GM21737 (cell line): ENCODE measurements at regions not wholly inside any gene's neighbourhood (a gene's known extent, or its start where the extent isn't known, plus 50 kb on each side); places are given as distances from the start of the nearest gene placed in this dataset.

ENCODE experiments used
- ATAC-seq: cut with Tn5 transposase; IDR thresholded peaks from one replicate; pipeline ENCODE4 v1.9.1; 2021; ENCODE audit warnings: mild to moderate bottlenecking, moderate library complexity; ENCODE audit not compliant: unreplicated experiment

DNA sequence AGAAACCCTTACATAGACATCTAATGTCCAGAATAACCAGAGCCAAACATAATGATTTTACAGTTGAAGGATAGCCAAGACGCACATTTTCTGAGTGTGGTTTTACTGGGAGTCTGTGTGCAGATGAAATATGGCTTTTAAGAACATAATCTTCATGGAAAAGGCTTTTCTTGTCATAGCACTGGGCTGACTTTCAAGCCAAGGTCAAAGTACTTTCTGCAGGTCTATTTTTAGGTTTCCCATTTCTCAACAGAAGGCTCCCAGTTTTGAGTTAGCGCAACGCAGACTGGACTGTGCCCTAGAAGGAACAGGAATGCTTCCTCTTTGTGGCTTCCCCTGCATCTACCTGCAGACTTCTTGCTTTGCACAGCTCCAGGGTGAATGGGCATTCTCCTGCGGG lies 92.3 kb upstream of the UPP2 start:
- ATAC-seq, result no peak

DNA sequence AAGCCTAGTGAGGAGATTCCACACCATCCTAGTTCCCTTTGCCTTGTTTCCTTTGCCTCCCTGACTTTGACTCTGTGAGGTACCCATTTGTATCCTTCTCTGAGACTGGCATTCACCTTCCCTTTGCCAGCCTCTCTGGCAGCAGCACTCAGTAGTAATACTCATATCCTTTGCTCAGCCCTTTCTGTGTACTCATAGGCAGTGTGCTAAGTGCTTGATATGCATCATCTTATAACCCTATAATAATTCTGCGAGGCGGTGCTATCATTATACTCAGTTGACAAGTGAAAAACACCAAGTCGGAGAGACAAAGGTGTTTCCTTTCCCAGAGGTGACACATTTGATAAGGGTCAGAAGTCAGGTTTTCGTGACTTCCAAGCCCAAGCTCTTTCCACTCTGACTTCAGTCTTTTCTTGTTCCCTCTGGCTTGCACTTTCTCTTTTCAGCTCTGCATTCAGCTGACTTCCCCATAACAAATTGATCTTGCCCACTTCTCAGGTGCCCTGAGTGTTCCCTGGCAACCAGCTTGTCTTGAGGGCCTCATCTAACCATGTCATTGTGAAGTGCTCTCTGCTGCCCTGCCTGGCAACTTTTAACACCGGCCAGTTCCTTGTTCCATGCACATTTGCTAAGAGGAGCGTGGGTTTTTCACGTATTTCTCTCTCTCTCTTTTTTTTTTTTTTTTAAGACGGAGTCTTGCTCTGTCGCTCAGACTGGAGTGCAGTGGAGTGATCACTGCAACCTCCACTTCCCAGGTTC lies 94.5 kb upstream of the UPP2 start:
- ATAC-seq, result no peak

DNA sequence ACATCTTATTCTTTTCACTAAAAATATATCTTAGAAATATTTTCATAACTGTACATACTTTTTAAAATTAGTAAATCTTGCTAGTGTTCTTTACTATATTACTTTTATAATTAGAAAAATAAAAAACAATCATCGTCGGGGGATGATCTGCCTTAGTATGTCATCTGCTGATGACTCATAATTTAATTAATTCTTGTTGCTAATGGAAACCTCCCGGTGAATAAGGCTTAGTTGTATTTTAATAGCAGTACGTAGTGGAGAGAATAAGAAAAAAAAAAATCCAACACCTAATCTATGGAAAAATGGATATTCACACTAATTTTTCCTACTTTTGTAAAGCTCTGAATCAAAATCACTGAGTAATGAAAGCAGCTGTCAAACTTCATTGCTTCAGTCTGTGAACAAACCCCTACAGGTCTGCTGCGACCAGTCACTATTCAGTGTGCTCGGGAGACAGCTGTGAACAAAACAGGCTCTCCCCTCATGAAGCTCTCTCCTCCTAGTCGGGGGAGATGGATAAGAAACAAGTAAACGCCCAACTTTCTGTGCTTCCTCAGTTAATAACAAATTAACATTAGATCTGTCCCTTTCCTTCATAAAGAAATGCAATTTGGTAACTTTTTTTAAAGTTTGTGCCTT lies 97.4 kb upstream of the UPP2 start:
- ATAC-seq, result no peak

DNA sequence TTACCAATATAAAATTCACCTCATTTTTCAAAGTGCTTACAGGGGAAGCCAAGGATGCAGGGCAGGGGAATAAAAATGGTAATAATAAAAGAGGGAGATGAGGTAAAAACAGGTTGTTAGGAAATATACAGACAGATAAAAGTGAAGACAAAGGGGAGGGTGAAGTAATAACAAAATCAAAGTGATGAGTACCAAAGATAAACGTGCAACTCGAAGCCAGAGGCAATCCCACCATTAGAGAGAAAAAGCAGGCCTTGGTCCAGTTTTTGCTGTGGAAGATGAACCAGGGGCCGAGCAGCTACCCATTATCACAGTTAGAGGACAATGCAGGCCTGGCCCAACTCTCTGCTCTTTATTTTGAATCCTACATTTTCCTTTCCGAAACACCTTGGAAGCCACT lies 99.6 kb upstream of the UPP2 start:
- ATAC-seq, result no peak

DNA sequence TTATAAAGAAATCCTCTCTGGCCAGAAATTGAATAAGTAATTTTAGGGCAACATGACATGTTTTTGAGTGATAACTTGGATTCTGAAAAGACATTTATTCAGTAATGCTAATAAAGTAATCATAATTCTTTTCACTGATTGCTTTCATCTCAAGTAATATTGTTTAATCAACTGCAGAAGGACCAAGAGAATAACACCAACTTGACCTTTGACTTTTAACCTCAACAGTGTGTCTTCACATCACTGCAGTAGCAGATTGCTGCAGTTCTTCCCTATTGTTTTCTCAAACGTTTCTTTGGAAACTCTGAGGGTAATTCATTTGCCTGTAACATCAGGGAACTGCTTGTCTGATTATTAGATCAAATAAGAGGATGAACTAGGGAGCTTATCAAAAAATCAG lies 104.9 kb upstream of the UPP2 start:
- no peak for ATAC-seq

DNA sequence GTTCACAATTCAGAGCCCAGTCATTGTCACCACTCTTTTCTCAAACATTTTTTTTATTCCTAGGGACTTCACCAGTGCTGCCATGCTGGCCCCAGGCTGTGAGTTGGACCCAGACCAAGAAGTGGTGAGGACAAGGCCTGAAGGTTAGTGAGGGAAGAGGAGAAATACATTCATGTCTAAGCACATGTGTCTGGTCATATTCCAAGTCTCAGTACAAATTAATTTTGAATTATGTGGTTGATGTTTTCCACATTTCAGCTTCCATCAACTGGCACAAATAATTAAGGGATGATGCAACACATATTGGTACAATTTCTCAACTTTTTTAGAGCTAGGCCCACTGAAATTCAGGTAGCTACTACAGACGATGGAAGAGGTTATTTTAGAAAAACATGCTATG lies 106.6 kb upstream of the UPP2 start:
- ATAC-seq, result no peak

DNA sequence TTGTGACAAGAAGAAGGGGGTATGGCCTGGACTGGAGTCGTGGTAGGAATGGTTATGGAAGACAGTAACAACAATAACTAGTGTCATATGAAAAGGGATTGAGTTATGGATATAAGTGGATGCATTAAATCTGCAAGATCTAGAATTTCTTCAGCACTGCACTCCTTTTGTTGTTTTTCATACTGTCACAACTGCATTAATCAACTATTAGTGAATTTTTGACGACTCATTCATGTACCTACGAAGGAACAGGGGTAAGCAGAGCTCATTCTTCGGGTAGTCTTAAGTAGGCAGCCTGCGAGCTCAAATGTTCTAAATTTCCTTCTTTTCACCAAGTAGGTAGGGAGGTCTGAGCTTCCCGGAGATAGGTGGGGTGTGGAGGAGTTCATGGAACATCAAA lies 109.7 kb upstream of the UPP2 start:
- no peak for ATAC-seq

DNA sequence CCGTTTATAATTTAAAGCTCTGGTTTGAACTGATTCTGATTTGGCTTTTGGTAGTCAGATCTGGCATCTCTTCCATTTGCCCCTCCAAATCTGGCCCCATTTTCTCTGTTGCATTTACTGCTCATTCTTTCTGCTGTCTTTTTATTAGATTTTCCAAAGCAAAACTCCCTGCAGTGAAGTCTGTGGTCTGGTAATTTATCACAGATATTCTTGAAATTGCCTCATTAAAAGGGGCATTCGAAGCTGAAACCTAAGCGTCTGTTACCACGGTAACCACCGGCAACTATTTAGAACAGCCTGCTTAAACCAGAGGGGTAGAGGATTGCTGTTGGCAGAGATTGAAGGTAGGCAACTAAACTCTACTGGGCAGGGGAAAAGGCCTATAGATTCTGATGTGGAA lies 111.5 kb upstream of the UPP2 start:
- ATAC-seq, result no peak

DNA sequence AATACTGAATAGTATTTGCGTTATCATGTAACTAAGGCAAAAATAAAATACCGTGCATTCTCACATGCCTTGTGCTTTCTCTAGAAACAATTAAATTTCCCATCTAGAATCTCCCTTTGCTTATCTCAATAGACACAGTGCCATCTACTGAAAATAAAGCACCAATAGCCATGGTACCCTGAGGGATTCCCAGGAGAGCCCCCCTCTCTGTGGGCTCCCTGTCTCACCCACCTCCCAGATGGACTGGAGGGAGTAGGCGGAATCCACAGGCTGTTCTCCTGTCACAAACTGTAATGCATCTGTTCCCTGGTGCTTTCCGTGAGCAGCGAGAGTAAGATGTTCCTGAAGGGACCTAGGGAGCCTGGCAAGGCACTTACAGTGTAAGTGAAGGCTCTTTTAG lies 112.4 kb upstream of the UPP2 start:
- no peak for ATAC-seq

DNA sequence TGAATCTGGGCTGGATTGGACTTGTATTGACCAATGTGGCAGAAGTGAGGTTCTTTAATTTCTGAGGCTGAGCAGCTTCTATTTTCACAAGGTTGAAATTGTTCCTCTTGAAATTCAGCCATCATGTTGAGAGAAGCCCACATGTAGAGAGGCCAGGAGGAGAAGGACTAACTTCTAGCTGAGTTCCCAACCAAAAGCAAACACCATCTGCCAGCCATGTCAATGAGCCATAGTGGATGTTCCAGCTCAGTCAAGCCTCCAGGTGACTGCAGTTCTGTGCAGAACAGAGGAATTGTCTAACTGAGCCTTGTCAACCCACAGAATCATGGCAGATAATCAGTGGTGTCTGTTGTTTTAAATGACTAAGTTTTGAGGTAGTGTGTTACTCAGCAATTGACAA lies 110.6 kb upstream of the ACVR1 start:
- no peak for ATAC-seq

DNA sequence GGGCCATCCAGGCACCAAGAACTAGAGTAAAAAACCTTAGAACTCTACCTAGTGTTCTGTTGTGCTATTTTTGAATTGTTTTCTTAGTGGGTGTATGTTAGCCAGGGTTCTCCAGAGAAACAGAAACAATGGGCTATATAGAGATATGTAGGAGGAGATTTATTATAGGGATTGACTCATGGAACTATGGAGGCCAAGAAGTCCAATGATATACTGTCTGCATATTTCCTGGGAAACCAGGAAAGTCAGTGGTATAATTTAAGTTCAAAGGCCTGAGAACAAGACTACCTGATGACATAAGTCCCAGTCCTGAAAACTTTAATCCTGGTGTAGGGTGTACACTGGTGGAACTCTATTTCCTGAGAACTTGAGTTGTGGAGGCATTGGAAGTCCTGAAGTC lies 108.7 kb upstream of the ACVR1 start:
- ATAC-seq, result no peak

DNA sequence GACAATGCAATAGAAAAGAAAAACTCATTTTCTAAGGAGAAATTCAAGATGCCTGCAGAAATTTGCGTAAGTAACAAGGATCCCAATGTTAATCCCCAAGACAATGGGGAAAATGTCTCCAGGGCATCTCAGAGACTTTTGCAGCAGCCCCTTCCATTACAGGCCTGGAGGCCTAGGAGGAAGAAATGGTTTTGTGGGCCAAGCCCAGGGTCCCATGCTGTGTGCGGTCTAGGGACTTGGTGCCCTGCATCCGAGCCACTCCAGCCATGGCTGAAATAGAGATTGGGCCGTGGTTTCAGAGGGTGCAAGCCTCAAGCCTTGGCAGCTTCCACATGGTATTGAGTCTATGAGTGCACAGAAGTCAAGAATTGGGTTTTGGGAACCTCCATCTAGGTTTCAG lies 103.9 kb upstream of the ACVR1 start:
- no peak for ATAC-seq

DNA sequence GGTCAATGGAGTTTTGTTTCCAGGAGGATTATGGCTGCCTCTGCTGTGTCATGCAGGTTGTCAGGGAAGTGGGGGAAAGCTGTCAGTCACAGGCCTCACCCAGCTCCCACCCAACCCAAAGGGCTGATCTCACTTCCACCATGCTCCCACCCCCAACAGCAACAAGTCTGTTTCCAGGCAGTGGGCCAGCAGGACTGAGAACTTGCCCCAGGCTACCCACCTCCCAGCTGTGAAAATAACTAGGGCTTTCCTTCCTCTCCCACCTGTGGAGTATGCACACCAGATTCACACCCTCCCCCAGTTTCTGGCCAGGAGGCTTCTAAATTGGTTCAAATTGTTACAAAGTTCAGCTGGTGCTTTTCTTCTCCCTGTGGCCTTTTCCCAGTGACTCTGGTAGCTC lies 95.6 kb upstream of the ACVR1 start:
- ATAC-seq, result no peak

DNA sequence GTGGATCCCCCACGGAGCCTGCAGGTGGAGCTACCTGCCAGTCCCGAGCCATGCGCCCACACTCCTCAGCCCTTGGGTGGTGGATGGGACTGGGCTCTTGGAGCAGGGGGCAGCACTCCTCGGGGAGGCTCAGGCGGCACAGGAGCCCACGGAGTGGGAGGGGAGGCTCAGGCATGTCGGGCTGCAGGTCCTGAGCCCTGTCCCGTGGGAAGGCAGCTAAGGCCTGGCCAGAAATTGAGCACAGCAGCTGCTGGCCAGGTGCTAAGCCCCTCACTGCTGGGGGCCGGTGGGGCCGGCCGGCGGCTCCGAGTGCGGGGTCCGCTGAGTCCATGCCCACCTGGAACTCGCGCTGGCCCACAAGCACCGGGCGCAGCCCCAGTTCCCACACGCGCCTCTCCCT lies 91.7 kb upstream of the ACVR1 start:
- no peak for ATAC-seq

DNA sequence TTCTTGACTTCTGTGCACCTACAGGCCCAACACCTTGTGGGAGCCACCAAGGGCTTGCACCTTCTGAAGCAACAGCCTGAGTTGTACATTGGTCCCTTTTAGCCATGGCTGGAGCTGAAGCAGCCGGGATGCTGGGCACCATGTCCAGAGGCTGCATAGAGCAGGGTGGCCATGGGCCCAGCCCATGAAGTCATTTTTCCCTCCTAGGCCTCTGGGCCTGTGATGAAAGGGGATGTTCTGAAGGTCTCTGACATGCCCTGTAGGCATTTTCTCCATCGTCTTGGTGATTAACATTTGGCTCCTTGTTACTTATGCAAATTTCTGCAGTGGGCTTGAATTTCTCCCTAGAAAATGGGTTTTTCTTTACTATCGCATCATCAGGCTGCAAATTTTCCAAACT lies 83.1 kb upstream of the ACVR1 start:
- no peak for ATAC-seq

DNA sequence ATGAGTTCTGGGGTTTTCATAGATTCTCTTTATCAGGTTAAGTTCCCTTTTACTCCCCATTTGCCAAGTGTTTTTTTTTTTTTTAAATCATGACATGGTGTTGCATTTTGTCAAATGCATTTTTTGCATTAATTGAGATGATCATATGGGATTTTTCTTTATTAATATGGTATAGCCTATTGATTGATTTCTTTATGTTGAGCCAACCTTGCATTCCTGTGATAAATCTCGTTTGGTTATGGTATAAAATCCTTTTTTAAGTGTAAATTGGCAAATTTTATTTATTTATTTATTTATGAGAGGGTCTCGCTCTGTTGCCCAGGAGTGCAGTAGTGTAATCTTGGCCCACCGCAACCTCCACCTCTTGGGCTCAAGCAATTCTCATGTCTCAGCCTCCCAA lies 81.5 kb upstream of the ACVR1 start:
- ATAC-seq, result no peak

DNA sequence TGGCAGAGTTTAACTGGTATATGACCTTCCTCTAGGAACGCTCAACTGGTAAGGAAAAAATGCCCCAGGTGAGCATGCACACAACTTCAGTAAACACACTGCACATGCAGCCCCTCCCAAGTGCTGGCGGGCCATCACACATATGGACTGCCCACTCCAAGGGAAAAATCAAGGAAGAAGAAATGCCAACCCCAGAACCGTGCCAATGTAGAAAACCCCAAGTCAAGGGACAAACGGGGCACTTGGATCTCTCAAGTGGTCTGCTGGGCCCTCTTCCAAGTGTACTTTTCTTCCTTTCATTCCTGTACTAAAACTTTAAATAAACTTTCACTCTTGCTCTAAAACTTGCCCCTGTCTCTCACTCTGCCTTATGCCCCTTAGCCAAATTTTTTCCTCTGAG lies 76.4 kb upstream of the ACVR1 start:
- no peak for ATAC-seq

DNA sequence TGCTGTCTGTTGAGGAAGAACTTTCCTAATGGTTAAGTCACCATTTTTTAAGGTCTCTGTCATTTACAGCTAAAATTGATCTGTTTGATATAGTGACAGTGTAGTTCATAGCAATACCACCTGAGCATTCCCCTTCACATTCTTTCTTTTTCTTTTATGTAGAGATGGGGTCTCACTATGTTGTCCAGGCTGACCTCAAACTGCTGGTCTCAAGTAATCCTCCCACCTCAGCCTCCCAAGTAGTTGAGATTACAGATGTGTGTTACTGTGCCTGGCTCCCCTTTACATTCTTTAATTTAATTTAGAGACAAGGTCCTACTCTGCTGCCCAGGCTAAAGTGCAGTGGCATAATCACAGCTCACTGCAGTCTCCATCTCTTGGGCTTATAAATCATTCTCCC lies 72.7 kb upstream of the ACVR1 start:
- ATAC-seq, result no peak

DNA sequence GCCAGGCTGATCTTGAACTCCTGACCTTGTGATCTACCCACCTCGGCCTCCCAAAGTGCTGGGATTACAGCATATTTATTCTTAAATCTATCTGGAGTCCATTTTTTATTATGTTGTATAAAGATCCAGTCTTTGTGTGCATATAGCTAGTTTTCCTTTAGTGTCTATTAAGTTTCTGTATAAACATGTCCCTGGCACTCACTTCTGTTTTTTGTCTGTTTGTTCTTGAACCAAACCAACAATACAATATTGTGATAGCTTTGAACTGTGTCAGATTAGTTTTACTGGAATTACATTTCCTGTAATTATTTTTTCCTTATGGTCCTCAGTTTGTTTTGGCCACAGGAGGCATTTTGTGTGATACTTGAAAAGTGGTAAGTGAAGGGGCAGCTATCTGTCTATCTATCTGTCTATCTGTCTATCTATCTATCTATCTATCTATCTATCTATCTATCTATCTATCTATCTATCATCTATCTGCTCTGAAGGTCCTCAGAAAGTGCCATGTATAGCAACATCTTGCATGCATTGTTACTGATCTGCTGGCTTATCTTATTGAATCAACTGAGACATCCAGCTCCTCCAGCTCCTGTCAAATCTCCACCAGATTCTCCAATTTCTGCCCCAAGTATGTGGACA lies 70.9 kb upstream of the ACVR1 start:
- ATAC-seq, result no peak

DNA sequence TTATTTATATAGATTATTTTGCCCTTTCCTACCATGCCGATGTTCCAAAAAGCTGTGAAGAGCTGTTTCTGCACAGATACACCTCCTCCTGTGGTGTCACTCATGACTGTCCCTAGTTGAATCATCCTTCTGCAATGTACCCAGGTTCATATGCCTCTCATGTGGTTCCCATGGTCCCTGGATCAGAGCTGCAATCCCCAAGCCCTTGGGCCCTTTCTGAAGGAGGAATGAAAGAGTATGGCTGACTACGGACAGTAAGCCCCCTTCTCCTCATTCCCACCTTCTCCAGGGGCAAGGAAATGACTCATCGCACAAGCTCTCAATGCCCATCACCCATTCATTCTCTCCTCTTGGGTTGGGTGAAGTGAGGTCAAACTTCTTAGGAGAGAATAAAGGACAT lies 63.9 kb upstream of the ACVR1 start:
- ATAC-seq, result no peak

DNA sequence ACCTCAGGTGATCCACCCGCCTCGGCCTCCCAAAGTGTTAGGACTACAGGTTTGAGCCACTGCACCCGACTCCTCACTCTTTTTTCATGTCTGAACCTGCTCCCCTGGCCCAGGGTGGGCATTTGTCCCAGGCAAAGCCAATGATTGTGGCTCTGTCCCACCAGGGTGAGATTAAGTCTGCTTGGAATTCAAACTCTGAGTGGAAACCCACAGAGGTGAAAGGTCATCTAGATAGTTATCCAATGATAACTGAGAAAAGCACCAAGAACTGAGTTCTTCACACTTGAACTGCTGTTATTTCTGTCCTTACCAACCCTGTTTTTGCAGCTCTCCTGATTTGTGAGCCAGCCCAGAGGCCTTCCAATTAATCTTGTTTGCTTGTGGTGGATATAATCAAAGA lies 62.4 kb upstream of the ACVR1 start:
- ATAC-seq, result no peak

DNA sequence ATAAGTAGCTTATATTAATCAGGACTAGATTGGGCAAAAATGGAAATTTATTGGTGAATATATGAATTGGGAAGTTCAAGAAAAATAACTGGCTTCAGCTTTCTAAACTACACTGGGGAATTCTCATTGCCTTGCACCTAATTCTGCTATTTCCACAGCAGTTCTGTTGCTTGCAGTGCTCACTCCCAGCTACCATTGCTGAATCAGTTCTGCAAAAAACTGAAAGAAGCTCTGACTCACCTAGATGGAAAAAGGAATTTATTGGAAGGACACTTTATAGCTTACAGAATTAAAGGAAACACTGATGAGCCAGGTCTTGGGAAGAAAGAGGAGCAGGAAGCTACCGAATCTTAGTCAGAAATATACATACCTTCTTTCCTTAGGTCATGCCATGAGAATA lies 60.3 kb upstream of the ACVR1 start:
- no peak for ATAC-seq
